GM10266 (cell line): ENCODE measurements at regions not wholly inside any gene's neighbourhood (a gene's known extent, or its start where the extent isn't known, plus 50 kb on each side); places are given as distances from the start of the nearest gene placed in this dataset.
"Not testable (repeated sequence)": the region's sequence is repeated elsewhere in the genome, so short reads cannot be mapped to it uniquely, and the experiment has no call there.

ENCODE experiments used
- DNase-seq: peaks from one replicate; pipeline ENCODE4 v3.0.0; 2012; ENCODE audit errors: extremely low spot score
- CTCF ChIP-seq: IDR thresholded peaks from 2 replicates; pipeline ENCODE4 v1.5.1; 2012; ENCODE audit warnings: mild to moderate bottlenecking, low read depth; ENCODE audit not compliant: control insufficient read depth, insufficient read depth; ENCODE audit errors: missing control alignments

GRCh38 chr11:24198481-24198880 is 298.4 kb upstream of the LUZP2 start:
- DNase-seq = no peak
- no peak for TF ChIP-seq CTCF

DNA sequence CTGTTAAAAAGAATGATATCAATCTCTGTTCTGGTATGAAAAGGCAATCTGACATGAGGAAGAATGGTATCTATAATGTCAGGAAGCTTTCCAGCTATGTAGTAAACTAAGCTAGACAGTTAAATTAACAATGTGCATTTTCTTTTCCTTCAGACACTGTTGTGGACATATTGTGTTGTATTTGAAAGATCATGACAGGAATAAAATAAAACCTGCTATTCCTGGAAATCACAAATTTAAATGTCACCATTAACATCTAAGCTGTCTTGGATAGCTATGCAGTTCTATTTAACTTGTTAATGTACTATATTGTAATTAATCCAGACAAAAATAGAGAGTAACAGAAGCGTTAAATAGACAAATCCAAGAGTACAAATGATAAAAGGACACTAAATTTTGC is 297.4 kb upstream of the LUZP2 start:
- TF ChIP-seq CTCF = no peak
- DNase-seq = no peak

DNA sequence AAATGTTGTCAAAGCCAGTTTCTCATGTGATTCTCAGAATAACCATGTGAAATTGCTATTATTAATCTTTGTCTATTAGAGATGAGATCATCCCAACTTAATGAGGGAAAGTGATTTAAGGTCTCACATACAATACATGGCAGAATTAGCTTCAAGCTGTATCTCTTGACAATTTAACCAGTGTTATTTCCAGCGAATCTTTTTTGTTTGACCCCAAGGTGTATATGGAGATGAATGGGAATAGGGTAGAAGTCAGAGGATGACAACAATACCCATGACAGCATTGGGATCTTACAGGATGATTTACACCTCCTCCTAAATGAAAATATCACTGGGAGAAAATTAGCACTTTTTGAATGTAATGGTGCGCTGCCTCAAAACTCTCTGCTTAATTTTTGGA is 290.8 kb upstream of the LUZP2 start:
- DNase-seq = no peak
- no peak for TF ChIP-seq CTCF

DNA sequence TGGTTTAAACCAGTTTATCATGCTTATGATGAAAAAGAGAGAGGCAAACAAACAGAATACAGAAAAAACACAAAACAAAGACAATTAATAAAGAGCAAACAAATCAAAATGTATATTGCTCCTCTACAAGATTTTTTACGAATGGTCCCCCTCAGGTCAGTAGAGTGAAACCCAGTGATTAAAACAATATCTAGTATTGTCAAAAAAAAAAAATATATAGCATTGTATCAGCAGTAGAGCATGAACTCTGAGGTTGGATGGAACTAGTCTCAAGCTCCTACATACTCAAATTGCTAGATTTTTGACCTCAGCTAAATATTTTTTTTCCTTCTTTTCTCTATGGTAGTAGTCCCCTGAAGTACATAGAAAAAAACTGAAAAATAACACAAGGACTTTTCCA is 290.3 kb upstream of the LUZP2 start:
- TF ChIP-seq CTCF = no peak
- no peak for DNase-seq

DNA sequence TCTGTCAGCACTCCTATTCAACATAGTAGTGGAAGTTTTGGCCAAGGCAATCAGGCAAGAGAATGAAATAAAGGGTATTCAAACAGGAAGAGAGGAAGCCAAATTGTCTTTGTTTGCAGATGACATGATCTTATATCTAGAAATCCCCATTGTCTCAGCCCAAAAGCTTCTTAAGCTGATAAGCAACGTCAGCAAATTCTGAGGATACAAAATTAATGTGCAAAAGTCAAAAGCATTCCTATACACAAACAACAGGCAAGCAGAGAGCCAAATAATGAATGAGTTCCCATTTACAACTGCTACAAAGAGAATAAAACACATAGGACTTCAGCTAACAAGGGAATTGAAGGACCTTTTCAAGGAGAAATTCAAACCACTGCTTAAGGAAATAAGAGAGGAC is 280.4 kb upstream of the LUZP2 start:
- TF ChIP-seq CTCF = no peak
- no peak for DNase-seq

DNA sequence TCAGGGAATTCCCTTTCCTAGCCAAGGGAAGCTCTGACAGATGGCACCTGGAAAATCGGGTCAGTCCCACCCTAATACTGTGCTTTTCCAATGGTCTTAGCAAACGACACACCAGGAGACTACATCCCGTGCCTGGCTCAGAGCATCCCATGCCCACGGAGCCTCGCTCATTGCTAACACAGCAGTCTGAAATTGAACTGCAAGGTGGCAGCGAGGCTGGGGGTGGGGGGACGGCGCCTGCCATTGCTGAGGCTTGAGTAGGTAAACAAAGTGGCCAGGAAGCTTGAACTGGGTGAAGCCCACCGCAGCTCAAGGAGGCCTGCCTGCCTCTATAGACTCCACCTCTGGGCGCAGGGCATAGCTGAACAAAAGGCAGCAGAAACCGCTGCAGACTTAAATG is 279.5 kb upstream of the LUZP2 start:
- not testable (repeated sequence) for DNase-seq

GRCh38 chr11:24225501-24225900 is 271.4 kb upstream of the LUZP2 start:
- DNase-seq = no peak
- no peak for TF ChIP-seq CTCF

DNA sequence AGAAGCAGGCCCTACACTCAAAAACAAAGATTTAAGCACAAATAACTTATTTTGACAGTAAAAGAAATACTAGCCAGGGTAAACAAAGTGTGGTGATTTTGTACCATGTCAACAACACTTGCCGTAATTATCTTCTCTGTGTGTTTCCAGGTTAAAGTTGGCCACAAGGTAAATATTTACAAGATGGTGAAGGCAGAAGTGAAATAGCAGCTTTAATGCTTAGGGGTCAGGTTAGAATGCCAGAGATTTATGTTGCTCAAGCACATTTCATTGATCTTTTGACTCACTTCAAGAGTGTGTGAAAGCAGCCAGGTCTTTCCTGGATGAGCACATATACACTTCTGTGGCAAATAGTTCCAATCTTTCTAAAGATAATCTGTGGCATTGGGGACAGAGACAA is 270.2 kb upstream of the LUZP2 start:
- no peak for DNase-seq
- TF ChIP-seq CTCF = no peak
